HL-60 (cell line): ENCODE measurements at regions not wholly inside any gene's neighbourhood (a gene's known extent, or its start where the extent isn't known, plus 50 kb on each side); places are given as distances from the start of the nearest gene placed in this dataset.

Experiments used
- DNase-seq, 2 experiments: peaks; one replicate each; pipeline ENCODE4 v3.0.0-alpha.2; 2010 to 2020; ENCODE audit warnings: low read depth in 1 of 2, low spot score in 1 of 2
- H3K27ac ChIP-seq: fragments of 250-450 bp; sonication (Bioruptor Pico); replicated peaks from 2 replicates; pipeline ENCODE4 v1.5.1; 2020; ENCODE audit warnings: mild to moderate bottlenecking, moderate library complexity
- H3K27me3 ChIP-seq: fragments of 250-450 bp; sonication (Bioruptor Pico); 2 replicates; pipeline ENCODE4 v1.5.1; 2021; ENCODE audit warnings: mild to moderate bottlenecking, moderate library complexity; ENCODE audit not compliant: insufficient read depth, poor library complexity, severe bottlenecking
- H3K4me3 ChIP-seq: replicated peaks from 2 replicates; pipeline ENCODE4 v1.5.1; 2011; ENCODE audit warnings: mild to moderate bottlenecking, control low read depth, low read length; ENCODE audit not compliant: insufficient read depth
- GABPA ChIP-seq: IDR thresholded peaks from 2 replicates; pipeline ENCODE4 v1.6.1; 2012; ENCODE audit warnings: low read depth
- POLR2AphosphoS5 ChIP-seq: IDR thresholded peaks from 2 replicates; pipeline ENCODE4 v1.6.1; 2012; ENCODE audit warnings: low read depth
- SPI1 ChIP-seq: IDR thresholded peaks from 2 replicates; pipeline ENCODE4 v1.6.1; 2012; ENCODE audit warnings: low read depth, mild to moderate bottlenecking, borderline replicate concordance
- TF ChIP-seq, protein P1 (sequence below): IDR thresholded peaks from 2 replicates; pipeline ENCODE4 v1.6.1; 2012; ENCODE audit warnings: low read depth; ENCODE audit not compliant: insufficient replicate concordance
- TF ChIP-seq, protein P2 (sequence below): IDR thresholded peaks from one replicate; pipeline ENCODE4 v1.5.1; 2011; ENCODE audit warnings: low read length, control low read depth, inconsistent platforms; ENCODE audit not compliant: insufficient read depth

GRCh38 chr20:24235296-24236175 lies 233.9 kb upstream of the SYNDIG1 start:
- Histone ChIP-seq H3K27me3 (no peaks in the 10 kb centered on the region), H3K4me3 (no peak overlapping the region), H3K27ac (no peak overlapping the region)
- DNase-seq, result no peak
- TF ChIP-seq SPI1 (no peak), GABPA (no peak), POLR2AphosphoS5 (no peak)
- TF ChIP-seq, protein P1, sequence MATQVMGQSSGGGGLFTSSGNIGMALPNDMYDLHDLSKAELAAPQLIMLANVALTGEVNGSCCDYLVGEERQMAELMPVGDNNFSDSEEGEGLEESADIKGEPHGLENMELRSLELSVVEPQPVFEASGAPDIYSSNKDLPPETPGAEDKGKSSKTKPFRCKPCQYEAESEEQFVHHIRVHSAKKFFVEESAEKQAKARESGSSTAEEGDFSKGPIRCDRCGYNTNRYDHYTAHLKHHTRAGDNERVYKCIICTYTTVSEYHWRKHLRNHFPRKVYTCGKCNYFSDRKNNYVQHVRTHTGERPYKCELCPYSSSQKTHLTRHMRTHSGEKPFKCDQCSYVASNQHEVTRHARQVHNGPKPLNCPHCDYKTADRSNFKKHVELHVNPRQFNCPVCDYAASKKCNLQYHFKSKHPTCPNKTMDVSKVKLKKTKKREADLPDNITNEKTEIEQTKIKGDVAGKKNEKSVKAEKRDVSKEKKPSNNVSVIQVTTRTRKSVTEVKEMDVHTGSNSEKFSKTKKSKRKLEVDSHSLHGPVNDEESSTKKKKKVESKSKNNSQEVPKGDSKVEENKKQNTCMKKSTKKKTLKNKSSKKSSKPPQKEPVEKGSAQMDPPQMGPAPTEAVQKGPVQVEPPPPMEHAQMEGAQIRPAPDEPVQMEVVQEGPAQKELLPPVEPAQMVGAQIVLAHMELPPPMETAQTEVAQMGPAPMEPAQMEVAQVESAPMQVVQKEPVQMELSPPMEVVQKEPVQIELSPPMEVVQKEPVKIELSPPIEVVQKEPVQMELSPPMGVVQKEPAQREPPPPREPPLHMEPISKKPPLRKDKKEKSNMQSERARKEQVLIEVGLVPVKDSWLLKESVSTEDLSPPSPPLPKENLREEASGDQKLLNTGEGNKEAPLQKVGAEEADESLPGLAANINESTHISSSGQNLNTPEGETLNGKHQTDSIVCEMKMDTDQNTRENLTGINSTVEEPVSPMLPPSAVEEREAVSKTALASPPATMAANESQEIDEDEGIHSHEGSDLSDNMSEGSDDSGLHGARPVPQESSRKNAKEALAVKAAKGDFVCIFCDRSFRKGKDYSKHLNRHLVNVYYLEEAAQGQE, result no peak
- TF ChIP-seq, protein P2, sequence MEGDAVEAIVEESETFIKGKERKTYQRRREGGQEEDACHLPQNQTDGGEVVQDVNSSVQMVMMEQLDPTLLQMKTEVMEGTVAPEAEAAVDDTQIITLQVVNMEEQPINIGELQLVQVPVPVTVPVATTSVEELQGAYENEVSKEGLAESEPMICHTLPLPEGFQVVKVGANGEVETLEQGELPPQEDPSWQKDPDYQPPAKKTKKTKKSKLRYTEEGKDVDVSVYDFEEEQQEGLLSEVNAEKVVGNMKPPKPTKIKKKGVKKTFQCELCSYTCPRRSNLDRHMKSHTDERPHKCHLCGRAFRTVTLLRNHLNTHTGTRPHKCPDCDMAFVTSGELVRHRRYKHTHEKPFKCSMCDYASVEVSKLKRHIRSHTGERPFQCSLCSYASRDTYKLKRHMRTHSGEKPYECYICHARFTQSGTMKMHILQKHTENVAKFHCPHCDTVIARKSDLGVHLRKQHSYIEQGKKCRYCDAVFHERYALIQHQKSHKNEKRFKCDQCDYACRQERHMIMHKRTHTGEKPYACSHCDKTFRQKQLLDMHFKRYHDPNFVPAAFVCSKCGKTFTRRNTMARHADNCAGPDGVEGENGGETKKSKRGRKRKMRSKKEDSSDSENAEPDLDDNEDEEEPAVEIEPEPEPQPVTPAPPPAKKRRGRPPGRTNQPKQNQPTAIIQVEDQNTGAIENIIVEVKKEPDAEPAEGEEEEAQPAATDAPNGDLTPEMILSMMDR, result no peak

- H3K27me3 ChIP-seq, result no peaks in the 10 kb centered on the region
- no peak overlapping the region for H3K4me3 ChIP-seq
- DNase-seq, result no peak
- TF ChIP-seq, protein P1, result no peak
- no peak for TF ChIP-seq GABPA
- TF ChIP-seq SPI1, result no peak
- no peak overlapping the region for H3K27ac ChIP-seq
These were observed 239.0 kb upstream of the GGTLC1 start for GRCh38 chr20:24227600-24227999.

DNA sequence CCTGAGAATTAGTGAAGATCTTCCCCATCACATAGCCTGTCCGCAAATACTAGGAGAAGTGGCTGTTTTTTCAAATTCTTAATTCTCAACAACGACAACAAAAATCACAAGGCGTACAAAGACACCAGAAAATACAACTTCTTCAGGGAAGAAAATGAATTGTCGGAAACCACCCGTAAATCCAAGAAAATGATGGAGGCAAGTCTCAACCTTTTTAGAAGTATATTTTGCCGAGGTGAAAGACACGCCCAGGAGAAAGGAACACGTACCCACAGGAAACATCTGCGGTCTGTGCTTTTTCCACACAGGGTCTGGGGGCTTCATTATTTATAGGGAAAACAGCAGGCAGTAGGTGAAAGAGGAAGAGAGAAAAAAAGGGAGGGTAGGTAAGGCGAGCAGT lies 223.9 kb upstream of the GGTLC1 start:
- TF ChIP-seq GABPA (no peak), SPI1 (no peak), POLR2AphosphoS5 (no peak)
- TF ChIP-seq, protein P2, result no peak
- TF ChIP-seq, protein P1, result no peak
- Histone ChIP-seq H3K27ac (no peak overlapping the region), H3K27me3 (peaks cover 20% of the 10 kb centered on the region), H3K4me3 (no peak overlapping the region)
- no peak for DNase-seq
